ENCODE measurements at regions not wholly inside any gene's neighbourhood (a gene's known extent, or its start where the extent isn't known, plus 50 kb on each side); places are given as distances from the start of the nearest gene placed in this dataset.

DNA sequence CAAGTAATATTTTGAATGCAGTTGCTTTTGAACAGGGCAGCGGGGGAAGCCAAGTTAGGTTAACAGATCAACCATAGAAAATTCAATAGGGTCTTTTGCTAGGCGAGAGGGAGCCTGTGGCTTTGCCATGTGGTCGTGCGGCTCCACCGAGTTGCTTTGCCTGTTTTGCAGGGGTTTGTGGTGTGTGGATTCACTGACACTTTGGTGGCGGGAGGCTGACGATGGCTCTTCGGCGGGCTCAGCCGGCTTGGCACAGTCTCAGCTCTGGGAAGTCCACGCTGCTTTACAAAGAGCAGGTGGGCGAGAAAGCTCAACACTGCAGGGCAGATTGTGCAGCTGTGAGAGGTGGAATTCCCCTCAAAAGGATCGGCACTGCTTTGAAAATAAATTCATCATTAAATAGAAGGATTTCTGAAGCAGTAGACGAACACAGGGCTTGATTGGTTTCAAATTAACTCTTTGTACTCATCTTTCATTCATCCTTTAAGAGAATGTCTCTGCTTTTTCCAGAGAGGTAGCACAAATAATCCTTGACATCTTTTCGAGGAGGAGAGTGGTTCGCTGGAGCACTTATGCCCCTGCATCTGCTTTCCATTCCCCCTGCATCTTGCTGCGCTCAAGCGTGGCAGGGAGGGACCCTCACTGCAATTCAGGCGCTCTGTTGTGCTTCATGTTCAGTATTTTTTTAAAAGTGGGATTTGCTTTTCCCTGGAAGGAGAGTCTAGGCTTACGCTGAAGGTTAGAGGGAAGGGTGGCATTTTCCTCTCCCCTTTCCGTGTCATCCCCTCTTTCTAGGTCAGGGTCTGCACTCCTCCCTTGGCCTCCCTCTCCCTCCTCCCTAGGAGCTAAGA, 201.8 kb upstream of the LEF1 start:
- TF ChIP-seq GATA2 (IDR thresholded peaks at IDR 0.05; ENCODE audit: low read depth, low read length) (no peak), GATA3 (IDR thresholded peaks at IDR 0.05; ENCODE audit: low read depth, low read length) (no peak)

All from SH-SY5Y (cell line).